Naive B cell (primary cell): ENCODE measurements at regions not wholly inside any gene's neighbourhood (a gene's known extent, or its start where the extent isn't known, plus 50 kb on each side); places are given as distances from the start of the nearest gene placed in this dataset.
"Not testable (repeated sequence)": the region's sequence is repeated elsewhere in the genome, so short reads cannot be mapped to it uniquely, and the experiment has no call there.

ENCODE experiments used
- ATAC-seq, 2 donors: fragments of 150-1000 bp; cut with Tn5 transposase; 2 replicates each; pipeline ENCODE4 v1.10.0; 2021; ENCODE audit warnings: low read depth in 2 of 2, mild to moderate bottlenecking in 2 of 2, moderate library complexity in 2 of 2
- DNase-seq: peaks from one replicate; pipeline ENCODE4 v3.0.0; 2022
- H3K27ac Mint-ChIP-seq, 6 donors: one replicate each; pipeline ENCODE4 v1.8.0; 2020 to 2022; ENCODE audit warnings: mild to moderate bottlenecking in 6 of 6, mixed read lengths in 6 of 6, moderate library complexity in 5 of 6, inconsistent platforms in 2 of 6
- H3K27me3 Mint-ChIP-seq, 3 donors: one replicate each; pipeline ENCODE4 v1.8.0; 2021 to 2022; ENCODE audit warnings: mixed read lengths in 3 of 3, mild to moderate bottlenecking in 1 of 3
- H3K36me3 Mint-ChIP-seq, 2 donors: one replicate each; pipeline ENCODE4 v1.8.0; 2020 to 2022; ENCODE audit warnings: mixed read lengths in 2 of 2, inconsistent platforms in 1 of 2, mild to moderate bottlenecking in 1 of 2
- H3K4me1 Mint-ChIP-seq, 3 donors: one replicate each; pipeline ENCODE4 v1.8.0; 2020 to 2022; ENCODE audit warnings: mixed read lengths in 3 of 3, inconsistent platforms in 1 of 3, mild to moderate bottlenecking in 1 of 3, moderate library complexity in 1 of 3
- H3K4me3 Mint-ChIP-seq, 8 donors: one replicate each; pipeline ENCODE4 v1.8.0; 2020 to 2022; ENCODE audit warnings: mild to moderate bottlenecking in 8 of 8, mixed read lengths in 8 of 8, moderate library complexity in 8 of 8, inconsistent platforms in 2 of 8
- H3K9me3 Mint-ChIP-seq, 7 donors: one replicate each; pipeline ENCODE4 v1.8.0; 2020 to 2022; ENCODE audit warnings: mixed read lengths in 7 of 7, mild to moderate bottlenecking in 5 of 7, inconsistent platforms in 2 of 7, moderate library complexity in 1 of 7

DNA sequence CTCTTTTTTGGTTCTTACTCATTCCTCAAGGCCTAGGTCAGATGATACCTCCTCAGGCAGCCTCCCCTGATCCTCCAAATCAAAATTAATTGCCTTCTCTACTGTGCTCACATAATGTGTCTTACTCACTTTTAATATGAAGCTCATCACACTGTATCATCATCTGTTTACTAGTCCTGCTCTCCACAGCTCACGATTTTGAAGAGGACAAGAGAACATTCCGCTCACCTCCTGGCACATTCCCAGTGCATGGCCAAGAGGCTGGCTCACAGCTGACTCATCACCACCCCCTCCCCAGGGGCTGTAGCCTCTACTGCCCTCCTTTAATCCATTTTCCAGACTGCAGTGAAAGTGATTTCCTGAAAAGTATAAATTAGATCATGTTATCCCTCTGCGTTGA is 133.1 kb downstream of the ALDH8A1 start:
- Mint-ChIP-seq H3K9me3 (no peaks in the 10 kb centered on the region), H3K4me1 (no peaks in the 10 kb centered on the region), H3K36me3 (no peaks in the 10 kb centered on the region), H3K27ac (no peak overlapping the region), H3K27me3 (no peaks in the 10 kb centered on the region), H3K4me3 (no peak overlapping the region)
- no peak for DNase-seq
- no peak for ATAC-seq

DNA sequence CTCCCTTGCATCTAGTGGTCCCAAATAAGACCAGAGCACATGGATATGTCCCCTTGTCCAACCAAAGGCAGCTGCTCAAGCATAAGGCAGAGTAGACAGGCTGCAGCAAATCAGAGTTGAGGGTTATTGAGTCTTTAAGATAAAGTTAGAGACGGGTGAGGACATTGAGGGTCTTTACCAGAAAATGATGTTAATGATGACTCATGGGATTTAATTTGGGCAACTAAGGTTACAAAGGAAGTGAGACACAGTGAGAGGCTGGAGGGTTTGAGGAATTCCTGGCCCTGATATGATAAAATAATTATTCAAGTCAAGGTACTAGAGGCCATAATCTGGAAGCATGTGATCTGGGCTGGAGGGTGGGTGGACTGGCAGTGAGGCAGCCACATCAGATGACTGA is 133.6 kb downstream of the ALDH8A1 start:
- H3K27me3 Mint-ChIP-seq = no peaks in the 10 kb centered on the region
- no peaks in the 10 kb centered on the region for H3K36me3 Mint-ChIP-seq
- no peaks in the 10 kb centered on the region for H3K4me1 Mint-ChIP-seq
- no peak for ATAC-seq
- no peak overlapping the region for H3K27ac Mint-ChIP-seq
- H3K9me3 Mint-ChIP-seq = no peaks in the 10 kb centered on the region
- no peak overlapping the region for H3K4me3 Mint-ChIP-seq
- no peak for DNase-seq

DNA sequence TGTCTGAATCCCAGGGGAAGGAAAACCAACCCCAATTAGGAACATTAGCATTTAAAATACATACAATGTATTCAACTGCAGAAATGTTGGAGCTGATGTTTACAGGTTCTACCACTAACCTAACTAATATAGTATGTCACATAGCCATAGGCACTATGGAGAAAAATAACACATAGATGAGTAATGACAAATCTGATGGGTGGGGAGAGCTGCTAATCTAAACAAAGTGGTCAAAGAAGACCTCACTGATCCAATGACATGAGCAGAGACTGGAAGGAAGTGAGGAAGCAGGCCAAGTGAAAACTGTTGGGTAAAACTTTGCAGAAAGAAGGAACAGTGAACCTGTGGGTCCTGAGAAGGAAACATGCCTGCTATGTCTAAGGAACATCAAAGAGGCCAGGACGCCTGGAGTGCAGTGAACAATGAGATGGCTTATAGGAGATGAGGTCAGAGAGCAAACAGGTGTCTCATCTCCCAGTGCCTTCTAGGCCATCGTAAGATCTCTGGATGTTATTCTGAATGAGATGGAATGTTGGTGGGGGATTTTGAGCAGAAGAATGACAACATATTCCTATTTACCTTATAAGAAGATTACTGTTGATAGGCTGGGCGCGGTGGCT is 135.7 kb downstream of the ALDH8A1 start:
- Mint-ChIP-seq H3K4me3 (no peak overlapping the region), H3K9me3 (no peaks in the 10 kb centered on the region), H3K36me3 (no peaks in the 10 kb centered on the region), H3K27ac (no peak overlapping the region), H3K4me1 (no peaks in the 10 kb centered on the region), H3K27me3 (peaks cover 6 to 7% (median 7%) of the 10 kb centered on the region in 3 donors)
- ATAC-seq = no peak
- no peak for DNase-seq

DNA sequence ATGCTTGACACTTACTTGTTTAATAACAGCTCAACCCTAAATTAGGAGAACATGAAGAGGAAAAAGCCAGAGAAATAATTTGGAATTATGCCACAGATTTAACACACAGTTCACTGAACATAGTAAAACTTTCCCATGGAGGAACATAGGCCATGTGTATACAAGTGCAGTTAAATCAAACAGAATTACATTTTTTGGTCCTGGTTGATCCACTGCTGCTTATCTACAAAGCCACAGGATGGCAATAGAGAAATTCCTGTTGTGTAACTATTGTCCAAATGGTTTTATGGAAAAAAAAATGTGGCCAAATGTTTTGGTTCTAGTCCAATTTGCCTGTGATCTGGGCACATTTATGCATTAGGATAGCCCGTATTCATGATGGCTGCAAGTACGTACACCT is 136.8 kb downstream of the ALDH8A1 start:
- Mint-ChIP-seq H3K4me3 (no peak overlapping the region), H3K4me1 (no peaks in the 10 kb centered on the region), H3K27ac (no peak overlapping the region), H3K27me3 (peaks cover 7% of the 10 kb centered on the region in 3 donors), H3K9me3 (no peaks in the 10 kb centered on the region), H3K36me3 (no peaks in the 10 kb centered on the region)
- no peak for ATAC-seq
- no peak for DNase-seq

DNA sequence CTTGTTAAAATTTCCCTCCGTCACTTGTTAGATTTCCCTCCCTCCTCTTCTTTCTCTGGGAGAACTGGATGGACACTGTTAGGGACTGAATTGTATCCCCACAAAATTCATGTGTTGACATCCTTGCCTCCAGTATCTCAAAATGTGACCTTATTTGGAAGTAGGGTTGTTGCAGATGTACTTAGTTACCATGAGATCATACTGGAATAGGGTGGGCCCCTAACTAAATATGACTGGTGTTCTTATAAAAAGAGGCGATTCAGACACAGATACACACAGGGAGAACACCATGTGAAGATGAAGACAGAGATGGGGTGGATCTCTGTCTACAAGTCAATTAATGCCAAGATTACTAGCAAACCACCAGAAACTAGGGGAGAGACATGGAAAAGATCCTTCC is 139.5 kb downstream of the ALDH8A1 start:
- H3K9me3 Mint-ChIP-seq = no peaks in the 10 kb centered on the region

DNA sequence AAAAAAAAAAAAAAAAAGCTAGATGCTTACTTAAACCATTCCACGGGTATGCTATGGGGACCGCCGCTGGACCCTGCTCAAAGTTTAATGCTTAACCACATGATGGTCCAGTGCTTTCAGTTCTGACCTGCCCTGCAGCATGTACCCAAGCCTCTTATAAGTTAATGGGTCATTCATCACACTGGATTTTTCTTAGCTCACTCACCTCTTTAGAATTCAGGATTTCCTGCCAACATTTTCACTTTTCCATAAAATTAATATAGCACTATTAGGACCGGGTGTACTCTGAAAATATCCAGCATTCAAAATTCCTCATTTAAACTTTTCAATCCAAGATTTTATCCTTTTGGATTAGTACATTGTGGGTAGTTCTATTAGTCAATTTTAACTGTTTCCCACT is 140.8 kb downstream of the ALDH8A1 start:
- H3K4me3 Mint-ChIP-seq = no peak overlapping the region
- H3K36me3 Mint-ChIP-seq = no peaks in the 10 kb centered on the region
- H3K4me1 Mint-ChIP-seq = no peaks in the 10 kb centered on the region
- DNase-seq = no peak
- H3K27me3 Mint-ChIP-seq = peaks cover 7 to 10% (median 7%) of the 10 kb centered on the region in 3 donors
- no peaks in the 10 kb centered on the region for H3K9me3 Mint-ChIP-seq
- no peak for ATAC-seq
- H3K27ac Mint-ChIP-seq = no peak overlapping the region

More for the DNA sequence above, 139.5 kb downstream of the ALDH8A1 start:
- peaks cover 7 to 10% (median 7%) of the 10 kb centered on the region in 3 donors for H3K27me3 Mint-ChIP-seq
- no peaks in the 10 kb centered on the region for H3K36me3 Mint-ChIP-seq
- no peak overlapping the region for H3K4me3 Mint-ChIP-seq
- H3K27ac Mint-ChIP-seq = no peak overlapping the region
- no peak for ATAC-seq
- DNase-seq = no peak
- H3K4me1 Mint-ChIP-seq = no peaks in the 10 kb centered on the region

DNA sequence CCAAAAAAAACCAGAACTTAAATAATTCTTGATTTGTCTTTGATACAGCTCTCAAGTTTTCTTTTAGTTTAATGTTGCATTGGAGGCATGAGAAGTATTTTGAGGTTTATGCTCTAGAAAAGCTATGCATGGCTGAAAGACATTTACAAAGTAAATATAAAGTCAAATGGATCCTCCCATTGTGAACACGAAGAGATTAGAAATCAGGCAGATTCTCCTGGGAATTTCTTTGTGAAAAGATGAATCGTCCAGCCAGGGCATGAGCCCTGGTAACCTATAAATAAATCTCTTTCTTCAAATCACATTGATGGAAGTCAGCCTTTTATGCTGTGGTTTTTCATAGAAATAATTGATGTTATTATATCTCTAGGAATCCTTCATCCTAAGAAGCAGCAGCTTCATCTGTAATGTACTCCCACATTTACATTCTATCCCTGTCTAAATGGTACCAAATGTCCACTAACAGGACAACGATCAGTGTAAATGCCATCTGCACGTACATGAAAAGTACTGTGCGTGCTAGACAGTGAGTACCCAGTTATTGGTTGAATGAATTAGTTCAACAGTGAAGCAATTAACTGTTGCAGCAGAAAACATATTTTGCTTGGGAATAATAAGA is 143.6 kb downstream of the ALDH8A1 start:
- no peaks in the 10 kb centered on the region for H3K4me1 Mint-ChIP-seq
- no peak overlapping the region for H3K4me3 Mint-ChIP-seq
- DNase-seq (no peak), ATAC-seq (no peak)
- no peak overlapping the region for H3K27ac Mint-ChIP-seq
- peaks cover 7 to 10% (median 7%) of the 10 kb centered on the region in 3 donors for H3K27me3 Mint-ChIP-seq
- no peaks in the 10 kb centered on the region for H3K36me3 Mint-ChIP-seq
- no peaks in the 10 kb centered on the region for H3K9me3 Mint-ChIP-seq

DNA sequence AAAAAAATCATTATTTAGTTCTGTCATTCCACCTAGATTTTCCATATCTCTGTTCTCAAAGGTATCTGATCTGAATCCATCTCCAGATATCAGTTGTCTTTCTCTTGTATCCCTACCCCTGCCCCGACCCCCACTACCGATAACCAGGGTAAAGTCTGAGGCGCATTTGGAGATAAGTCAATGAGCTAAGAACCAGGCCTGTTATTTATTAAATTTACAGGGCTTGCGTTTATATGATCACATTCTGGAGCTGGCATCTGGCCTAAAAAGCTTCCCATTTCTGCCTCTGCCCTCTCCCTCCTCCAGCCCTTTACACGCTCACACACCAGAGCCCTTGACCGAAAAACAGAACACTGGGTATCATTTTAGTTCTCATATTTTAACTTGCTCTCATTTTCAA is 144.7 kb downstream of the ALDH8A1 start:
- ATAC-seq (no peak), DNase-seq (no peak)
- Mint-ChIP-seq H3K4me1 (no peaks in the 10 kb centered on the region), H3K27me3 (peaks cover under 1 to 8% (median 2%) of the 10 kb centered on the region in 3 donors), H3K9me3 (no peaks in the 10 kb centered on the region), H3K36me3 (no peaks in the 10 kb centered on the region), H3K4me3 (peak overlapping the region in 1 of 8 donors; percentile 69), H3K27ac (no peak overlapping the region)

DNA sequence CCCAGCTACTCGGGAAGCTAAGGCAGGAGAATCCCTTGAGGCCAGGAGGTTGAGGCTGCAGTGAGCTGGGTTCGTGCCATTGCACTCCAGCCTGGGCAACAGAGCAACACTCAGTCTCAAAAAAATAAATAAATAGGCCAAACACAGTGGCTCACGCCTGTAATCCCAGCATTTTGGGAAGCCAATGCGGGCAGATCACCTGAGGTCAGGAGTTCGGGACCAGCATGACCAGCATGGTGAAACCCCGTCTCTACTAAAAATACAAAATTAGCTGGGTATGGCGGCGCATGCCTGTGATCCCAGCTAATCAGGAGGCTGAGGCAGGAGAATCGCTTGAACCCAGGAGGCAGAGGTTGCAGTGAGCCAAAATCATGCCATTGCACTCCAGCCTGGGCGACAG is 145.6 kb downstream of the ALDH8A1 start:
- H3K27ac Mint-ChIP-seq, H3K4me1 Mint-ChIP-seq, H3K9me3 Mint-ChIP-seq, ATAC-seq, H3K4me3 Mint-ChIP-seq, DNase-seq, H3K36me3 Mint-ChIP-seq: not testable (repeated sequence)
- H3K27me3 Mint-ChIP-seq = peaks cover 0 to 11% (median 0%) of the 10 kb centered on the region in 3 donors

DNA sequence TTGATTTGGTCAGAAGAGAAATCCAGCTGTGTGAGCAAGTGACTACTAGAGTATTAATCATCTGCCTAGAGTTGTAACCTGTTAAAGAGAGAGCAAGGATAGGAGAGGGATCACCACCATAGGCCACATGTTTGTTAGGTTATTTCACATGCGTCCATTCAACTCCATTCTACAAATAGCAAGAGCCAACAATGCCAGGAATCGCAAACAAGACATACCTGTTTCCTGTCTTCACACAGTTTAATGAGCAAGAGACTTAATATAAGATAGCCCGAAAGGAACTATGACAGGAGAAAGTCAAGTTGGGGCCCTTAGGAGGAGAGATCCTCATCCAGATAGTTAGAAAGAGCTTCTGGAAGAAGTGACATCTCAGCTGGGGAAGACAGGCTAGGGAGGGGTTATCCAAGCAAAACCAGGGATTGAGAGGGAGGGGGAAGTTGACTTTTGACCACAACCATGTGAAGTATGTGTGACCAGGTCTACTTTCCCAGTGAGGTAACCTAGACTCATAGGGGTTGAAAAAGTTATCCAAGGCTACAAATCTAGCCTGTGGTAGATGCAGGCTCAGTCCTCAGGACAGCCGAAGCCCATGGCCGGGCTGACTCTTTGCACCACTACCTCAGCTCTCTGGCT is 147.4 kb downstream of the ALDH8A1 start:
- Mint-ChIP-seq H3K9me3 (no peaks in the 10 kb centered on the region), H3K36me3 (no peaks in the 10 kb centered on the region), H3K4me1 (no peaks in the 10 kb centered on the region), H3K27me3 (peaks cover 0 to 7% (median 0%) of the 10 kb centered on the region in 3 donors), H3K27ac (no peak overlapping the region), H3K4me3 (peak overlapping the region in 1 of 8 donors; percentile 47)
- no peak for DNase-seq
- no peak for ATAC-seq

DNA sequence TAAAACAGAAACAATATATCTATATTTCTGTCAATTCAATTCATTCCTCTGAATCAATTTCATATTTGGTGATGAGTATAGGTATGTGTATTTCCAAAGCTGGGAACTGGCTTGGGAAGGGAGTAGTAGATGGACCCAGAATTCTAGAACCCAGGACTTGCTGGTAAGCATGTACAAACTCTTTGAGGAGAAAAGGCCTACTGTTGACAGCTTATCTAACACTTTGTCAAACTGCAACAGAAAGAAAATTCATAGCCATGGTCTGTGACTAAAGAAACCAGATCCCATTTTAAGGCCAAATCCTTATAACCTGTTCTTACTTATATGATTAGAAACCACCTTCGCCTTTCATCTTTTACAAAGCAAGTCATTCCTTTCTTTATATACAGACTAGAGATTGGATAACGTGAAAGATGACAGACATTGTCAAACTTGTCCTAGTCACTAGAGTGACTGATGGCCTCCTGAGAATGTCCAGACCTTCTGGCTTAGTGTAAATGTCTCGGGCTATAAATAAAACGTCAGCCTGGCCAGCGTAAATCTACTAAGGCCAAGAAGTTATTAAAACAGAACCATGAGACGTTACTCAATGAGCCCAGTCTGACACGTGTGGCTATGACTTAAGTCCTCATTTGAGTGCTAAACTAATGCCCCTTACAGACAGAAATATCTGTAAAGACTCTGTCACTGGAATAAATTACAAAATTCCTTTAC is 152.3 kb downstream of the ALDH8A1 start:
- Mint-ChIP-seq H3K27ac (no peak overlapping the region), H3K36me3 (no peaks in the 10 kb centered on the region), H3K4me1 (no peaks in the 10 kb centered on the region), H3K9me3 (peaks cover 0 to 12% (median 5%) of the 10 kb centered on the region in 7 donors), H3K4me3 (no peak overlapping the region), H3K27me3 (peaks cover 0 to 17% (median 0%) of the 10 kb centered on the region in 3 donors)
- no peak for DNase-seq
- no peak for ATAC-seq

DNA sequence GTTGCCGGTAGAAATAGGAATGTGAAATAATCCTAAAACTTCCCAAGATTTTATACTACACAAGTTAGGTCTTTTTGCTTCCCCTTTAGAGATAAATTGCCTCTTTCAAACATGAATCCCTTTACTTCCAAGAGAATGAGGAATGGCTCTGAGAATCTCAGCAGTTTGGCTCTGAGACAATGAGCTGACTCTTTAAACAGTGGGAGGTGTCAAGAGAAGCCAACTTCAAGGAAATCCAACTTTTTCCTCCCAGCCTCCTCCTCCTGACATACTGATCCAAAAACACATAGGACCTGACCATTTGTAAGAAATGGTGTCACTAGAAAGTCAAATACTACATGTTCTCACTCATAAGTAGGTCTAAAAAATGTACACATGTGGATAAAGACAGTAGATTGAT is 154.2 kb downstream of the ALDH8A1 start:
- Mint-ChIP-seq H3K4me1 (no peaks in the 10 kb centered on the region), H3K36me3 (peaks cover 0 to 14% of the 10 kb centered on the region in 2 donors), H3K27ac (no peak overlapping the region), H3K4me3 (no peak overlapping the region), H3K27me3 (peaks cover 0 to 27% (median 5%) of the 10 kb centered on the region in 3 donors), H3K9me3 (peaks cover 4 to 31% (median 20%) of the 10 kb centered on the region in 7 donors)
- ATAC-seq = no peak
- DNase-seq = no peak

DNA sequence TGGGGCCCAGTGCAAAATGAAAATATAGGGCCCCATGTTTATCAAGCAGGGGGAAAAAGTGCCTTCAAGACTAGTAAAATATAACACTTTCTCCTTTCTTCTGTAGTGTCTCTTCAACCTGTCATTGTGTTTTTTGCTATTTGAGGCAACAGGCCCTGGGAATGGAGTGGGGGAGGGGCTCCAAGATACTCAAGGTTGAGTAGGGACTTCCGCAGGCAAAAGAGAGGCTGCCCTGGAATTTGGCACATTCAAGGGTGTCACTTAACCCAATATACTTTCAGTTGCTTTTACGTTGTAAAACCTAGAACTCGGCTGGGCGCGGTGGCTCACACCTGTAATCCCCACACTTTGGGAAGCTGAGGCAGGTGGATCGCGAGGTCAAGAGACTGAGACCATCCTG is 154.9 kb downstream of the ALDH8A1 start:
- Mint-ChIP-seq H3K27ac (no peak overlapping the region), H3K4me1 (no peaks in the 10 kb centered on the region), H3K4me3 (no peak overlapping the region), H3K27me3 (peaks cover 0 to 22% (median 5%) of the 10 kb centered on the region in 3 donors), H3K9me3 (peaks cover 9 to 38% (median 26%) of the 10 kb centered on the region in 7 donors), H3K36me3 (peaks cover 4 to 20% of the 10 kb centered on the region in 2 donors)
- no peak for ATAC-seq
- DNase-seq = no peak
